ENCODE measurements at regions not wholly inside any gene's neighbourhood (a gene's known extent, or its start where the extent isn't known, plus 50 kb on each side); places are given as distances from the start of the nearest gene placed in this dataset.

GRCh38 chr14:101196051-101196712 lies 292.7 kb upstream of the RTL1 start:
- H3K27ac ChIP-seq, result no peak overlapping the region
- no peak for DNase-seq (ENCODE audit: low read depth, low spot score)

- DNase-seq (ENCODE audit: low read depth, low spot score), result no peak
These were observed 293.5 kb upstream of the RTL1 start for GRCh38 chr14:101196795-101197590.

GRCh38 chr14:101197595-101198397 lies 294.3 kb upstream of the RTL1 start:
- no peak for DNase-seq (ENCODE audit: low read depth, low spot score)
- no peak overlapping the region for H3K27ac ChIP-seq

More at GRCh38 chr14:101196795-101197590, 293.5 kb upstream of the RTL1 start:
- no peak overlapping the region for H3K27ac ChIP-seq

- H3K27ac ChIP-seq, result no peak overlapping the region
- no peak for DNase-seq (ENCODE audit: low read depth, low spot score)
These were observed 295.0 kb upstream of the RTL1 start for GRCh38 chr14:101198398-101199027.

GRCh38 chr14:101199028-101199770 lies 295.7 kb upstream of the RTL1 start:
- no peak for DNase-seq (ENCODE audit: low read depth, low spot score)
- H3K27ac ChIP-seq, result no peak overlapping the region

GRCh38 chr14:101200008-101200649 lies 296.6 kb upstream of the RTL1 start:
- no peak for DNase-seq (ENCODE audit: low read depth, low spot score)
- H3K27ac ChIP-seq, result no peak overlapping the region

- DNase-seq (ENCODE audit: low read depth, low spot score), result no peak
- H3K27ac ChIP-seq, result no peak overlapping the region
These were observed 297.4 kb upstream of the RTL1 start for GRCh38 chr14:101200650-101201516.

GRCh38 chr14:101201535-101202151 lies 298.1 kb upstream of the RTL1 start:
- no peak overlapping the region for H3K27ac ChIP-seq
- DNase-seq (ENCODE audit: low read depth, low spot score), result no peak

- DNase-seq (ENCODE audit: low read depth, low spot score), result no peak
- H3K27ac ChIP-seq, result no peak overlapping the region
These were observed 299.3 kb upstream of the RTL1 start for GRCh38 chr14:101202627-101203404.

- no peak overlapping the region for H3K27ac ChIP-seq
- no peak for DNase-seq (ENCODE audit: low read depth, low spot score)
These were observed 303.0 kb upstream of the RTL1 start for GRCh38 chr14:101206556-101206955.

- DNase-seq (ENCODE audit: low read depth, low spot score), result no peak
- H3K27ac ChIP-seq, result no peak overlapping the region
These were observed 303.5 kb upstream of the RTL1 start for GRCh38 chr14:101207041-101207440.

GRCh38 chr14:101207897-101208296 lies 304.4 kb upstream of the RTL1 start:
- no peak for DNase-seq (ENCODE audit: low read depth, low spot score)

GRCh38 chr14:101209594-101209993 lies 306.1 kb upstream of the RTL1 start:
- no peak for DNase-seq (ENCODE audit: low read depth, low spot score)
- no peak overlapping the region for H3K27ac ChIP-seq

More at GRCh38 chr14:101207897-101208296, 304.4 kb upstream of the RTL1 start:
- H3K27ac ChIP-seq, result no peak overlapping the region

- no peak for DNase-seq (ENCODE audit: low read depth, low spot score)
These were observed 311.7 kb upstream of the RTL1 start for GRCh38 chr14:101215266-101215665.

GRCh38 chr14:101215927-101216326 lies 312.4 kb upstream of the RTL1 start:
- DNase-seq (ENCODE audit: low read depth, low spot score), result no peak
- H3K27ac ChIP-seq, result no peak overlapping the region

More at GRCh38 chr14:101215266-101215665, 311.7 kb upstream of the RTL1 start:
- no peak overlapping the region for H3K27ac ChIP-seq

- no peak overlapping the region for H3K27ac ChIP-seq
- no peak for DNase-seq (ENCODE audit: low read depth, low spot score)
These were observed 313.0 kb upstream of the RTL1 start for GRCh38 chr14:101216366-101217079.
